ENCODE measurements at regions not wholly inside any gene's neighbourhood (a gene's known extent, or its start where the extent isn't known, plus 50 kb on each side); places are given as distances from the start of the nearest gene placed in this dataset.

DNA sequence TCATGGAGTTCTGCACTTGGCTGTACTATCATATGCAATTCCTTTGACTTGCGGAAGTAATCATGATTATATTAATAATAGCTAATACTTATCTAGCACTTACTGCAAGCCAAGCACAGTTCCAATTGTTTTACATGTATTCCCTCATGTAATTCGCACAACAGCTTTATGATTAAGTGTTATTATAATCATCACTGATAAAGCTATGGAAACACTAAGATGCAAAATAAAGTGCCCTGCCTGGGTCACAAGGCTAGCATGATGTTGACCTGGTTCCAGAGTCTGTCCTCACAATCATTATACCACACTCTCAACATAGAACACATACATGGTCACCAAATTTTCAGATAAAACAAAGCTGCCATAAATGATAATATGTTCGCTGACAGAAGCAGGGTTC lies 234.6 kb downstream of the FMR1NB start:
- TF ChIP-seq ZNF317 (CRISPR knock-in tag; IDR thresholded peaks at IDR 0.05; ENCODE audit: borderline replicate concordance, low read depth) (no peak), MXD4 (CRISPR knock-in tag; IDR thresholded peaks at IDR 0.05; ENCODE audit: borderline replicate concordance) (no peak), RELA (CRISPR knock-in tag; IDR thresholded peaks at IDR 0.05; ENCODE audit: borderline replicate concordance) (no peak), SMAD3 (CRISPR knock-in tag; IDR thresholded peaks at IDR 0.05; ENCODE audit: borderline replicate concordance) (no peak), IRF2 (CRISPR knock-in tag; IDR thresholded peaks at IDR 0.05; ENCODE audit: borderline replicate concordance, low read depth) (no peak)
- TF ChIP-seq, protein P1, sequence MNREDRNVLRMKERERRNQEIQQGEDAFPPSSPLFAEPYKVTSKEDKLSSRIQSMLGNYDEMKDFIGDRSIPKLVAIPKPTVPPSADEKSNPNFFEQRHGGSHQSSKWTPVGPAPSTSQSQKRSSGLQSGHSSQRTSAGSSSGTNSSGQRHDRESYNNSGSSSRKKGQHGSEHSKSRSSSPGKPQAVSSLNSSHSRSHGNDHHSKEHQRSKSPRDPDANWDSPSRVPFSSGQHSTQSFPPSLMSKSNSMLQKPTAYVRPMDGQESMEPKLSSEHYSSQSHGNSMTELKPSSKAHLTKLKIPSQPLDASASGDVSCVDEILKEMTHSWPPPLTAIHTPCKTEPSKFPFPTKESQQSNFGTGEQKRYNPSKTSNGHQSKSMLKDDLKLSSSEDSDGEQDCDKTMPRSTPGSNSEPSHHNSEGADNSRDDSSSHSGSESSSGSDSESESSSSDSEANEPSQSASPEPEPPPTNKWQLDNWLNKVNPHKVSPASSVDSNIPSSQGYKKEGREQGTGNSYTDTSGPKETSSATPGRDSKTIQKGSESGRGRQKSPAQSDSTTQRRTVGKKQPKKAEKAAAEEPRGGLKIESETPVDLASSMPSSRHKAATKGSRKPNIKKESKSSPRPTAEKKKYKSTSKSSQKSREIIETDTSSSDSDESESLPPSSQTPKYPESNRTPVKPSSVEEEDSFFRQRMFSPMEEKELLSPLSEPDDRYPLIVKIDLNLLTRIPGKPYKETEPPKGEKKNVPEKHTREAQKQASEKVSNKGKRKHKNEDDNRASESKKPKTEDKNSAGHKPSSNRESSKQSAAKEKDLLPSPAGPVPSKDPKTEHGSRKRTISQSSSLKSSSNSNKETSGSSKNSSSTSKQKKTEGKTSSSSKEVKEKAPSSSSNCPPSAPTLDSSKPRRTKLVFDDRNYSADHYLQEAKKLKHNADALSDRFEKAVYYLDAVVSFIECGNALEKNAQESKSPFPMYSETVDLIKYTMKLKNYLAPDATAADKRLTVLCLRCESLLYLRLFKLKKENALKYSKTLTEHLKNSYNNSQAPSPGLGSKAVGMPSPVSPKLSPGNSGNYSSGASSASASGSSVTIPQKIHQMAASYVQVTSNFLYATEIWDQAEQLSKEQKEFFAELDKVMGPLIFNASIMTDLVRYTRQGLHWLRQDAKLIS (CRISPR knock-in tag; IDR thresholded peaks at IDR 0.05; ENCODE audit: borderline replicate concordance), result no peak
- TF ChIP-seq, protein P2, sequence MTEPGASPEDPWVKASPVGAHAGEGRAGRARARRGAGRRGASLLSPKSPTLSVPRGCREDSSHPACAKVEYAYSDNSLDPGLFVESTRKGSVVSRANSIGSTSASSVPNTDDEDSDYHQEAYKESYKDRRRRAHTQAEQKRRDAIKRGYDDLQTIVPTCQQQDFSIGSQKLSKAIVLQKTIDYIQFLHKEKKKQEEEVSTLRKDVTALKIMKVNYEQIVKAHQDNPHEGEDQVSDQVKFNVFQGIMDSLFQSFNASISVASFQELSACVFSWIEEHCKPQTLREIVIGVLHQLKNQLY (CRISPR knock-in tag; IDR thresholded peaks at IDR 0.05), result no peak
- no peak overlapping the region for H3K27ac Mint-ChIP-seq
- 0 out of 2 replicates have a peak, but pooled peaks cover 3% of the 10 kb centered on the region for H3K4me1 Mint-ChIP-seq
- no peak for DNase-seq (ENCODE audit: low spot score)
- POLR2A ChIA-PET, result no interaction called here
- H3K9me3 Mint-ChIP-seq, result peaks cover 6% of the 10 kb centered on the region; the same call in 1 of the 2 replicates
- no peak overlapping the region for H3K4me3 Mint-ChIP-seq
- H3K36me3 Mint-ChIP-seq, result no peaks in the 10 kb centered on the region
- H3K27me3 Mint-ChIP-seq (ENCODE audit: low read depth), result no peaks in the 10 kb centered on the region
- CTCF ChIA-PET, result no interaction called here
- ATAC-seq, result no peak

DNA sequence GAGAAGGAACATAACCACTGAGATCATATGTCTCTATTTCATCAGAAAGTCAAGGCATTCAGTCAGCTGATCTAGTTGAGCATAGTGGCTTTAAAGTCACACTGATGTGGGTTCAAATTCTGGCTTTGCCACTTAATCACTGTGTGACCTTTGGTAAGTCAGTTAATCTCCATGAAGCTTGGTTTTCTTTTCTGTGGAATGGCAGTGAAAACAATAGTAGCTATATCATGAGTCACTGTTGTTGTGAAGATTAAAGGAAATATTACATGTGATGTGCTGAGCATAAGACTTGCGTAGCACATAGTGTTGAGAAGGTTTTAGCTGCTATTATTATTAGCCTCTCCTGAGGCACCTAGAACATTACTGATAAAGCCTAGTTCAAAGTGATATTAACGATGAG lies 242.2 kb downstream of the FMR1NB start:
- ChIA-PET CTCF (no interaction called here), POLR2A (no interaction called here)
- H3K27me3 Mint-ChIP-seq (ENCODE audit: low read depth), result no peaks in the 10 kb centered on the region
- peaks cover 7% of the 10 kb centered on the region for H3K9me3 Mint-ChIP-seq
- TF ChIP-seq, protein P3, sequence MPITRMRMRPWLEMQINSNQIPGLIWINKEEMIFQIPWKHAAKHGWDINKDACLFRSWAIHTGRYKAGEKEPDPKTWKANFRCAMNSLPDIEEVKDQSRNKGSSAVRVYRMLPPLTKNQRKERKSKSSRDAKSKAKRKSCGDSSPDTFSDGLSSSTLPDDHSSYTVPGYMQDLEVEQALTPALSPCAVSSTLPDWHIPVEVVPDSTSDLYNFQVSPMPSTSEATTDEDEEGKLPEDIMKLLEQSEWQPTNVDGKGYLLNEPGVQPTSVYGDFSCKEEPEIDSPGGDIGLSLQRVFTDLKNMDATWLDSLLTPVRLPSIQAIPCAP (CRISPR knock-in tag; IDR thresholded peaks at IDR 0.05), result no peak
- TF ChIP-seq, protein P4, sequence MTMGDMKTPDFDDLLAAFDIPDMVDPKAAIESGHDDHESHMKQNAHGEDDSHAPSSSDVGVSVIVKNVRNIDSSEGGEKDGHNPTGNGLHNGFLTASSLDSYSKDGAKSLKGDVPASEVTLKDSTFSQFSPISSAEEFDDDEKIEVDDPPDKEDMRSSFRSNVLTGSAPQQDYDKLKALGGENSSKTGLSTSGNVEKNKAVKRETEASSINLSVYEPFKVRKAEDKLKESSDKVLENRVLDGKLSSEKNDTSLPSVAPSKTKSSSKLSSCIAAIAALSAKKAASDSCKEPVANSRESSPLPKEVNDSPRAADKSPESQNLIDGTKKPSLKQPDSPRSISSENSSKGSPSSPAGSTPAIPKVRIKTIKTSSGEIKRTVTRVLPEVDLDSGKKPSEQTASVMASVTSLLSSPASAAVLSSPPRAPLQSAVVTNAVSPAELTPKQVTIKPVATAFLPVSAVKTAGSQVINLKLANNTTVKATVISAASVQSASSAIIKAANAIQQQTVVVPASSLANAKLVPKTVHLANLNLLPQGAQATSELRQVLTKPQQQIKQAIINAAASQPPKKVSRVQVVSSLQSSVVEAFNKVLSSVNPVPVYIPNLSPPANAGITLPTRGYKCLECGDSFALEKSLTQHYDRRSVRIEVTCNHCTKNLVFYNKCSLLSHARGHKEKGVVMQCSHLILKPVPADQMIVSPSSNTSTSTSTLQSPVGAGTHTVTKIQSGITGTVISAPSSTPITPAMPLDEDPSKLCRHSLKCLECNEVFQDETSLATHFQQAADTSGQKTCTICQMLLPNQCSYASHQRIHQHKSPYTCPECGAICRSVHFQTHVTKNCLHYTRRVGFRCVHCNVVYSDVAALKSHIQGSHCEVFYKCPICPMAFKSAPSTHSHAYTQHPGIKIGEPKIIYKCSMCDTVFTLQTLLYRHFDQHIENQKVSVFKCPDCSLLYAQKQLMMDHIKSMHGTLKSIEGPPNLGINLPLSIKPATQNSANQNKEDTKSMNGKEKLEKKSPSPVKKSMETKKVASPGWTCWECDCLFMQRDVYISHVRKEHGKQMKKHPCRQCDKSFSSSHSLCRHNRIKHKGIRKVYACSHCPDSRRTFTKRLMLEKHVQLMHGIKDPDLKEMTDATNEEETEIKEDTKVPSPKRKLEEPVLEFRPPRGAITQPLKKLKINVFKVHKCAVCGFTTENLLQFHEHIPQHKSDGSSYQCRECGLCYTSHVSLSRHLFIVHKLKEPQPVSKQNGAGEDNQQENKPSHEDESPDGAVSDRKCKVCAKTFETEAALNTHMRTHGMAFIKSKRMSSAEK (CRISPR knock-in tag; IDR thresholded peaks at IDR 0.05; ENCODE audit: borderline replicate concordance), result no peak
- TF ChIP-seq TEAD4 (CRISPR knock-in tag; IDR thresholded peaks at IDR 0.05), result no peak
- no peak for TF ChIP-seq GTF2I (CRISPR knock-in tag; conservative IDR thresholded peaks at IDR 0.05)
- TF ChIP-seq, protein P5, sequence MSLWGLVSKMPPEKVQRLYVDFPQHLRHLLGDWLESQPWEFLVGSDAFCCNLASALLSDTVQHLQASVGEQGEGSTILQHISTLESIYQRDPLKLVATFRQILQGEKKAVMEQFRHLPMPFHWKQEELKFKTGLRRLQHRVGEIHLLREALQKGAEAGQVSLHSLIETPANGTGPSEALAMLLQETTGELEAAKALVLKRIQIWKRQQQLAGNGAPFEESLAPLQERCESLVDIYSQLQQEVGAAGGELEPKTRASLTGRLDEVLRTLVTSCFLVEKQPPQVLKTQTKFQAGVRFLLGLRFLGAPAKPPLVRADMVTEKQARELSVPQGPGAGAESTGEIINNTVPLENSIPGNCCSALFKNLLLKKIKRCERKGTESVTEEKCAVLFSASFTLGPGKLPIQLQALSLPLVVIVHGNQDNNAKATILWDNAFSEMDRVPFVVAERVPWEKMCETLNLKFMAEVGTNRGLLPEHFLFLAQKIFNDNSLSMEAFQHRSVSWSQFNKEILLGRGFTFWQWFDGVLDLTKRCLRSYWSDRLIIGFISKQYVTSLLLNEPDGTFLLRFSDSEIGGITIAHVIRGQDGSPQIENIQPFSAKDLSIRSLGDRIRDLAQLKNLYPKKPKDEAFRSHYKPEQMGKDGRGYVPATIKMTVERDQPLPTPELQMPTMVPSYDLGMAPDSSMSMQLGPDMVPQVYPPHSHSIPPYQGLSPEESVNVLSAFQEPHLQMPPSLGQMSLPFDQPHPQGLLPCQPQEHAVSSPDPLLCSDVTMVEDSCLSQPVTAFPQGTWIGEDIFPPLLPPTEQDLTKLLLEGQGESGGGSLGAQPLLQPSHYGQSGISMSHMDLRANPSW (CRISPR knock-in tag; conservative IDR thresholded peaks at IDR 0.05; ENCODE audit: low read depth), result no peak
- TF ChIP-seq NR2C2 (CRISPR knock-in tag; IDR thresholded peaks at IDR 0.05), result no peak
- TF ChIP-seq SP1 (CRISPR knock-in tag; conservative IDR thresholded peaks at IDR 0.05), result no peak
- no peak for TF ChIP-seq JAZF1 (CRISPR knock-in tag; IDR thresholded peaks at IDR 0.05)
- TF ChIP-seq ESRRA (CRISPR knock-in tag; IDR thresholded peaks at IDR 0.05; ENCODE audit: borderline replicate concordance), result no peak
- no peak for TF ChIP-seq MYBL2 (CRISPR knock-in tag; IDR thresholded peaks at IDR 0.05)
- no peak for TF ChIP-seq ZBTB21 (CRISPR knock-in tag; IDR thresholded peaks at IDR 0.05; ENCODE audit: borderline replicate concordance)
- peaks cover 9% of the 10 kb centered on the region for H3K36me3 Mint-ChIP-seq
- DNase-seq (ENCODE audit: low spot score) (no peak), ATAC-seq (no peak)
- no peak overlapping the region for H3K4me3 Mint-ChIP-seq
- H3K4me1 Mint-ChIP-seq, result 0 out of 2 replicates have a peak, but pooled peaks cover 3% of the 10 kb centered on the region
- H3K27ac Mint-ChIP-seq, result no peak overlapping the region
